ENCODE measurements at regions not wholly inside any gene's neighbourhood (a gene's known extent, or its start where the extent isn't known, plus 50 kb on each side); places are given as distances from the start of the nearest gene placed in this dataset.

- Histone ChIP-seq H3K36me3 (no peaks in the 10 kb centered on the region), H3K27ac (no peak overlapping the region), H3K27me3 (no peaks in the 10 kb centered on the region), H3K9me3 (no peaks in the 10 kb centered on the region), H3K4me3 (no peak overlapping the region), H3K4me1 (no peaks in the 10 kb centered on the region)
- FAIRE-seq (no peak), DNase-seq (peak; percentile 47 to 80 (median 66)), ATAC-seq (peak; percentile 95 to 99 (median 96))
- intact Hi-C loops (cut with DNase I) = no loop called here
- WGBS, 2 donors = 23 to 29% methylated on average over 7 of the region's 7 CpGs
- no peak for TF ChIP-seq CTCF (IDR thresholded peaks at IDR 0.05)
Measured at GRCh38 chr1:221886743-221887414, 145.0 kb upstream of the DUSP10 start.

- Histone ChIP-seq H3K36me3 (no peaks in the 10 kb centered on the region), H3K27me3 (no peaks in the 10 kb centered on the region), H3K9me3 (no peaks in the 10 kb centered on the region), H3K4me3 (no peak overlapping the region), H3K4me1 (no peaks in the 10 kb centered on the region), H3K27ac (no peak overlapping the region)
- intact Hi-C loops (cut with DNase I) = no loop called here
- WGBS, 2 donors = 87 to 89% methylated on average over 2 of the region's 2 CpGs
- FAIRE-seq (no peak), ATAC-seq (no peak), DNase-seq (no peak)
- no peak for TF ChIP-seq CTCF (IDR thresholded peaks at IDR 0.05)
Measured at GRCh38 chr1:221886311-221886710, 144.4 kb upstream of the DUSP10 start.

- 86 to 92% methylated on average over 3 of the region's 3 CpGs for WGBS, 2 donors
- Histone ChIP-seq H3K9me3 (no peaks in the 10 kb centered on the region), H3K36me3 (no peaks in the 10 kb centered on the region), H3K27ac (no peak overlapping the region), H3K4me3 (no peak overlapping the region), H3K4me1 (no peaks in the 10 kb centered on the region), H3K27me3 (no peaks in the 10 kb centered on the region)
- FAIRE-seq = no peak
- no peak for DNase-seq
- no peak for ATAC-seq
- no peak for TF ChIP-seq CTCF (IDR thresholded peaks at IDR 0.05)
- intact Hi-C loops (cut with DNase I) = no loop called here
Measured at GRCh38 chr1:221884821-221885220, 142.9 kb upstream of the DUSP10 start.

- no peaks in the 10 kb centered on the region for H3K9me3 ChIP-seq
- no peak overlapping the region for H3K4me3 ChIP-seq
- TF ChIP-seq CTCF (IDR thresholded peaks at IDR 0.05) = no peak
- intact Hi-C loops (cut with DNase I) = no loop called here
- no peaks in the 10 kb centered on the region for H3K27me3 ChIP-seq
- WGBS, 2 donors = 81 to 86% methylated on average over 5 of the region's 5 CpGs
- DNase-seq (no peak), ATAC-seq (no peak), FAIRE-seq (no peak)
- no peaks in the 10 kb centered on the region for H3K36me3 ChIP-seq
- H3K27ac ChIP-seq = no peak overlapping the region
- H3K4me1 ChIP-seq = no peaks in the 10 kb centered on the region
Measured at GRCh38 chr1:221881805-221882581, 140.1 kb upstream of the DUSP10 start.

- Histone ChIP-seq H3K36me3 (no peaks in the 10 kb centered on the region), H3K4me1 (no peaks in the 10 kb centered on the region), H3K4me3 (no peak overlapping the region), H3K27ac (no peak overlapping the region), H3K27me3 (no peaks in the 10 kb centered on the region), H3K9me3 (no peaks in the 10 kb centered on the region)
- WGBS, 2 donors = 33 to 49% methylated on average over 1 of the region's 1 CpG
- no peak for FAIRE-seq
- no peak for TF ChIP-seq CTCF (IDR thresholded peaks at IDR 0.05)
- no peak for ATAC-seq
- intact Hi-C loops (cut with DNase I) = no loop called here
- DNase-seq = no peak
Measured at GRCh38 chr1:221880182-221880581, 138.3 kb upstream of the DUSP10 start.
